Hepatocyte (in vitro differentiated cells): ENCODE measurements at regions not wholly inside any gene's neighbourhood (a gene's known extent, or its start where the extent isn't known, plus 50 kb on each side); places are given as distances from the start of the nearest gene placed in this dataset.

ENCODE experiments used
- DNase-seq: peaks from one replicate; pipeline ENCODE4 v3.0.0-alpha.2; 2016; ENCODE audit warnings: low spot score
- H2AFZ ChIP-seq: fragments of 200-600 bp; sonication (generic); 2 replicates; pipeline ENCODE4 v1.6.0; 2016; ENCODE audit warnings: antibody characterized with exemption, mild to moderate bottlenecking
- H3K27ac ChIP-seq: fragments of 200-600 bp; sonication (generic); 2 replicates; pipeline ENCODE4 v1.5.1; 2016; ENCODE audit warnings: mild to moderate bottlenecking
- H3K27me3 ChIP-seq: fragments of 200-600 bp; sonication (generic); 2 replicates; pipeline ENCODE4 v1.6.1; 2016
- H3K36me3 ChIP-seq: fragments of 200-600 bp; sonication (generic); replicated peaks from 2 replicates; pipeline ENCODE4 v1.5.1; 2016; ENCODE audit warnings: low read depth; ENCODE audit not compliant: insufficient read depth
- H3K4me1 ChIP-seq: fragments of 200-600 bp; sonication (generic); 2 replicates; pipeline ENCODE4 v1.5.1; 2016; ENCODE audit warnings: mild to moderate bottlenecking, moderate library complexity; ENCODE audit not compliant: insufficient read depth
- H3K4me2 ChIP-seq: fragments of 200-600 bp; sonication (generic); 2 replicates; pipeline ENCODE4 v1.6.0; 2016
- H3K4me3 ChIP-seq: fragments of 200-600 bp; sonication (generic); 2 replicates; pipeline ENCODE4 v1.5.1; 2016; ENCODE audit warnings: mild to moderate bottlenecking
- H3K79me2 ChIP-seq: fragments of 200-600 bp; sonication (generic); 2 replicates; pipeline ENCODE4 v1.6.0; 2017; ENCODE audit warnings: mild to moderate bottlenecking
- H3K9me2 ChIP-seq: fragments of 200-600 bp; sonication (generic); replicated peaks from 2 replicates; pipeline ENCODE4 v1.6.0; 2017; ENCODE audit warnings: mild to moderate bottlenecking; ENCODE audit not compliant: insufficient read depth
- H3K9me3 ChIP-seq: fragments of 200-600 bp; sonication (generic); 2 replicates; pipeline ENCODE4 v1.5.1; 2016; ENCODE audit warnings: low read depth, mild to moderate bottlenecking
- H4K20me1 ChIP-seq: fragments of 200-600 bp; sonication (generic); 2 replicates; pipeline ENCODE4 v1.6.0; 2016; ENCODE audit warnings: mild to moderate bottlenecking; ENCODE audit not compliant: insufficient read depth, poor library complexity, severe bottlenecking
- EZH2 ChIP-seq: fragments of 200-600 bp; sonication (generic); IDR thresholded peaks from 2 replicates; pipeline ENCODE4 v1.6.1; 2016; ENCODE audit warnings: antibody characterized with exemption, mild to moderate bottlenecking, borderline replicate concordance
- EZH2phosphoT487 ChIP-seq: fragments of 200-600 bp; sonication (generic); IDR thresholded peaks from one replicate; pipeline ENCODE4 v1.6.1; 2018; ENCODE audit warnings: antibody characterized with exemption, mild to moderate bottlenecking, low read depth, moderate library complexity; ENCODE audit not compliant: unreplicated experiment, severe bottlenecking
- WGBS: methylation state at CpG from one replicate; pipeline ENCODE4 v1.1.6; 2016; ENCODE audit warnings: low lambda C conversion rate; ENCODE audit errors: missing lambda C conversion rate; 5-methylcytosine and 5-hydroxymethylcytosine counted together
- TF ChIP-seq, protein P1 (sequence below): fragments of 200-600 bp; sonication (generic); IDR thresholded peaks from 2 replicates; pipeline ENCODE4 v1.5.1; 2016; ENCODE audit warnings: antibody characterized with exemption, mild to moderate bottlenecking; ENCODE audit not compliant: poor library complexity

DNA sequence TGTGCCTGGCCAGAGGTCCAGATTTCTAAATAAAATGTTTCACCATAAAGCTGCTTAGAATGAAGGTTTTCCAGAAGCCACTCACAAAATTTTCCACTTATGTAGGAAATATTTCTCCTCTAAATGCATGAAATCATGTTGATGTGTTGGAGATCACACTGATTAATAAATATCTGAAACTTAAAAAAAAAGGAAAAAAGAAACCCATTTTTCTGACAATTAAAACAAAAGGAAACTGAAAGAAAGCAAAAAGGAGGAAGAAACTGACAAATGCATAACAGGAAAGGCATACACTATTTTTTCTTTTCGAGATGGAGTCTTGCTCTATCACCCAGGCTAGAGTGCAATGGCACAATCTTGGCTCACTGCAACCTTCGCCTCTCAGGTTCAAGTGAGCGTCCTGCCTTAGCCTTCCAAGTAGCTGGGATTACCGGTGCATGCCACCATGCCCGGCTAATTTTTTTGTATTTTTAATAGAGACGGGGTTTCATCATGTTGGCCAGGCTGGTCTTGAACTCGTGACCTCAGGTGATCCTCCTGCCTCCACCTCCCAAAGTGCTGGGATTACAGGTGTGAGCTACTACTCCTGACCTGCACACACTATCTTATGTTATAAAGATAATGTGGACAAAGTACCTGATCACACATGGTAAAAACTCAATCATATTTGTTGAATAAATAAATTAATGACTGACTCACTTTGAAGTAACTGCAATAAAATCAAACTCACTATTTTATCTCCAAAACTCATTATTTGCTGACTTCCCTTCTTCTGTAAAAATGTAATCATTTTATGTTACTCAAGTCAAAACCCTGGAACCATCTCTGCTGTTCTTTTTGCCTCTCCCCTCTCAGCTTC is 149.8 kb upstream of the NR5A2 start:
- Histone ChIP-seq H3K4me1 (no peaks in the 10 kb centered on the region), H2AFZ (no peak overlapping the region), H3K36me3 (no peaks in the 10 kb centered on the region), H3K4me2 (no peak overlapping the region), H3K79me2 (no peaks in the 10 kb centered on the region), H3K27ac (no peak overlapping the region), H3K4me3 (no peak overlapping the region), H3K9me2 (no peaks in the 10 kb centered on the region), H3K27me3 (no peaks in the 10 kb centered on the region), H3K9me3 (no peaks in the 10 kb centered on the region), H4K20me1 (no peaks in the 10 kb centered on the region)
- DNase-seq, result no peak
- peak; percentile 84 for TF ChIP-seq EZH2phosphoT487
- TF ChIP-seq, protein P1, sequence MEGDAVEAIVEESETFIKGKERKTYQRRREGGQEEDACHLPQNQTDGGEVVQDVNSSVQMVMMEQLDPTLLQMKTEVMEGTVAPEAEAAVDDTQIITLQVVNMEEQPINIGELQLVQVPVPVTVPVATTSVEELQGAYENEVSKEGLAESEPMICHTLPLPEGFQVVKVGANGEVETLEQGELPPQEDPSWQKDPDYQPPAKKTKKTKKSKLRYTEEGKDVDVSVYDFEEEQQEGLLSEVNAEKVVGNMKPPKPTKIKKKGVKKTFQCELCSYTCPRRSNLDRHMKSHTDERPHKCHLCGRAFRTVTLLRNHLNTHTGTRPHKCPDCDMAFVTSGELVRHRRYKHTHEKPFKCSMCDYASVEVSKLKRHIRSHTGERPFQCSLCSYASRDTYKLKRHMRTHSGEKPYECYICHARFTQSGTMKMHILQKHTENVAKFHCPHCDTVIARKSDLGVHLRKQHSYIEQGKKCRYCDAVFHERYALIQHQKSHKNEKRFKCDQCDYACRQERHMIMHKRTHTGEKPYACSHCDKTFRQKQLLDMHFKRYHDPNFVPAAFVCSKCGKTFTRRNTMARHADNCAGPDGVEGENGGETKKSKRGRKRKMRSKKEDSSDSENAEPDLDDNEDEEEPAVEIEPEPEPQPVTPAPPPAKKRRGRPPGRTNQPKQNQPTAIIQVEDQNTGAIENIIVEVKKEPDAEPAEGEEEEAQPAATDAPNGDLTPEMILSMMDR, result no peak
- no peak for TF ChIP-seq EZH2
- 88% methylated on average over 7 of the region's 7 CpGs for WGBS

DNA sequence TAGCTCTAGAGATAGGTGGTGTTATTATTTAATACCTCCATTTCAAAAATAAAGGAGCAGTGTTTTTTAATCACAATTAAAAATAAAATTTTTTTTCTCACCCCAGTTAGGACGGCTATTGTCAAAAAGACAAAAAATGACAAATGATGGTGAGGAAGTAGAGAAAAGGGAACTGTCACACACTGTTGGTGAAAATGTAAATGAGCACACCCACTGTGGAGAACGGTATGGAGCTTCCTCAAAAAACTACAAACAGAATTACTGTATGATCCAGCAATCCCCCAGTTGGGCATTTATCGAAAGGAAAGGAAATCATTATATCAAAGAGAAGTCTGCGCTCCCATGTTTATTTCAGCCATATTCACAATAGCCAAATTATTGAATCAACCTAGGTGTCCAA is 148.7 kb upstream of the NR5A2 start:
- 88% methylated on average over 4 of the region's 4 CpGs for WGBS
- no peak for DNase-seq
- H3K4me2 ChIP-seq, result no peak overlapping the region
- no peak overlapping the region for H3K27ac ChIP-seq
- H3K9me3 ChIP-seq, result no peaks in the 10 kb centered on the region
- no peaks in the 10 kb centered on the region for H3K36me3 ChIP-seq
- H3K4me1 ChIP-seq, result no peaks in the 10 kb centered on the region
- H2AFZ ChIP-seq, result no peak overlapping the region
- no peaks in the 10 kb centered on the region for H4K20me1 ChIP-seq
- TF ChIP-seq EZH2 (no peak), EZH2phosphoT487 (no peak)
- TF ChIP-seq, protein P1, result no peak
- H3K79me2 ChIP-seq, result no peaks in the 10 kb centered on the region
- no peaks in the 10 kb centered on the region for H3K9me2 ChIP-seq
- H3K4me3 ChIP-seq, result no peak overlapping the region
- no peaks in the 10 kb centered on the region for H3K27me3 ChIP-seq

DNA sequence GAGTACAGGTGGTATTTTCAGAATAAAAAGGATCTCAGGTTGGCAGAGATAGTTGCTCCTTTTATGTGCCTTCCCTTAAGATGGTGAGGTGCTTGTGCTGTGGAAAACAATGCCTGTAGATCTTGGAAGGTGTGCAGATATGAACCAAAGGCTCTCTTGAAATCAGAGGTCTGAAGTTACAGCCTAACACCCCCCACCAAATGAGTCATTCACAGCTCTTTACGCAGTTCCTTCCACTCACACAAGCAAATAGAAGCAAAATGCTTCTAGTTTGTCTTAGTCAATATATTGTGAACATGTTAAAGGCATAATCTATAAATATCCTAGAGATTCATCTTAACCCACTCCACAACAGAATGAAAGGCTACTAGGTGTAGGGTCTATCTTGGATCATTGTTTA is 128.9 kb upstream of the NR5A2 start:
- 73% methylated on average over 1 of the region's 1 CpG for WGBS
- no peak overlapping the region for H3K4me2 ChIP-seq
- TF ChIP-seq EZH2, result no peak
- no peak for TF ChIP-seq EZH2phosphoT487
- TF ChIP-seq, protein P1, result no peak

DNA sequence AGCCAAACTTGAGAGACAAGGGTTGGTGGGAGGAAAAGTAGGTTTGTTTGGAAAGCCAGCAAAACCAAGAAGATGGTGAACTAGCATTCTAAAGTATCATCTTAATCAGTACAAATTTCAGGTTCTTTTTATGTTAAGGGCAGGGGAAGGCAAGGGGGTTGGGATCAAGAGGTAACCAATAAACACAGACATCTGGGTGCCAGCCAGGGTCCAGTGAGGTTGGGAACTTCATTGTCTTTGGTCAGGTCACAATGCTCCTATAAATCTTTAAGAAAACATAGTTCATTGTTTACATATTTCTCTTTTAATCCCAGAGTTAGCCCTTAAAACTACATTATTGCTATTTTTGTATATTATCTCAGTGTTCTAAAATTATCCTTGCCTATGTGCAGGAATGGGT is 126.2 kb upstream of the NR5A2 start:
- no peak overlapping the region for H3K27ac ChIP-seq
- H3K79me2 ChIP-seq, result no peaks in the 10 kb centered on the region
- no peaks in the 10 kb centered on the region for H4K20me1 ChIP-seq
- no peaks in the 10 kb centered on the region for H3K36me3 ChIP-seq
- no peaks in the 10 kb centered on the region for H3K9me2 ChIP-seq
- no peaks in the 10 kb centered on the region for H3K4me1 ChIP-seq
- no peak overlapping the region for H3K4me3 ChIP-seq
- H3K9me3 ChIP-seq, result no peaks in the 10 kb centered on the region
- no peak overlapping the region for H2AFZ ChIP-seq
- TF ChIP-seq, protein P1, result no peak
- no peak for TF ChIP-seq EZH2phosphoT487
- TF ChIP-seq EZH2, result no peak
- no peak overlapping the region for H3K4me2 ChIP-seq
- no peaks in the 10 kb centered on the region for H3K27me3 ChIP-seq
- no peak for DNase-seq

More for the DNA sequence above, 128.9 kb upstream of the NR5A2 start:
- DNase-seq, result peak; percentile 28
- Histone ChIP-seq H3K4me3 (no peak overlapping the region), H3K9me3 (no peaks in the 10 kb centered on the region), H3K27ac (peak overlapping the region; percentile 52), H3K9me2 (no peaks in the 10 kb centered on the region), H3K36me3 (no peaks in the 10 kb centered on the region), H4K20me1 (no peaks in the 10 kb centered on the region), H3K79me2 (no peaks in the 10 kb centered on the region), H3K4me1 (no peaks in the 10 kb centered on the region), H2AFZ (peak overlapping the region; percentile 14), H3K27me3 (no peaks in the 10 kb centered on the region)
